CD4-positive, alpha-beta T cell treated with Interleukin-12 subunit alpha and Interleukin-12 subunit beta, for 1 hour (primary cell): ENCODE measurements at regions not wholly inside any gene's neighbourhood (a gene's known extent, or its start where the extent isn't known, plus 50 kb on each side); places are given as distances from the start of the nearest gene placed in this dataset.
"Not testable (repeated sequence)": the region's sequence is repeated elsewhere in the genome, so short reads cannot be mapped to it uniquely, and the experiment has no call there.

Source experiments
- DNase-seq: peaks from one replicate; pipeline ENCODE4 v3.0.0-alpha.2; 2020

GRCh38 chr7:118843456-118843855, 619.0 kb downstream of the ANKRD7 start:
- DNase-seq: no peak

DNA sequence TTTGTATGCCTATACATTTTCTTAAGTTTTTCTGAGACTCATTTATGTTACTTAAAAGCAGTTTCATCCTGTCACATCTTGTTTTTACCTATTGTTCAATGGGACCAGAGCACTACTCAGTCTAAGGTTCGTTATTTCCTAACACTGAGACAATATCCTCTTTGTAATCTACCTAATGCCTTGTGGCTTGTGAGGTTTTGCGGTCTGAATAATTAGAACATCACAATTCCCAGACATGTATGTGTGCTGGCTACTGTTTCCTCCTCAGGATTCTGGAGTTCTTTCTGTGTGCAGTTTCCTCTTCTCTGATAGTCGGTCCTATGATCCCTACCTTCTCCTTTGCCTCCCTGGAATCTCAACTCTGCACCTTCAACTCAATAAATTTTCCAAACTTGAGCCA, 620.2 kb downstream of the ANKRD7 start:
- no peak for DNase-seq

DNA sequence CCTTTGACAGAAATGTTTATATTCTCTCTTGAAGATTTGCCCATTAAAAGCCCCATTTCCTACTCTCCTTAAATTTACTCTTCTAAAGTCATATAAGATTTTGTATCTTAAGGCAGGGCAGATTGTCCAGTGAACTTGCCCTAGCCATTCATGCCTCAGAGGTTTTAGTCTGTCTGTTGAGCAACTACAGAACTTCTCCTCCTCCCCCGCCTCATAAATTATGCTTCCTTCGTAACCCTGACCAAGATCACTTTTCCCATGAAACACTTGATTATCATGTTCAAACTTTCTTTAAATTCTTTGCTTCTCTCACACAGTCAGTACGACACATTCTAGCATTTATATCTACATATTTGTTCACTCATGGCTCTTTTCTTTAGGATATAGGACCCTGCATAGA, 621.3 kb downstream of the ANKRD7 start:
- DNase-seq: no peak

- DNase-seq: no peak
Measured at GRCh38 chr7:118846977-118847376, 622.5 kb downstream of the ANKRD7 start.

- DNase-seq: no peak
Measured at GRCh38 chr7:118855290-118855689, 630.8 kb downstream of the ANKRD7 start.

- DNase-seq: no peak
Measured at GRCh38 chr7:118858651-118859149, 634.2 kb downstream of the ANKRD7 start.

GRCh38 chr7:118861581-118861980, 637.1 kb downstream of the ANKRD7 start:
- no peak for DNase-seq

DNA sequence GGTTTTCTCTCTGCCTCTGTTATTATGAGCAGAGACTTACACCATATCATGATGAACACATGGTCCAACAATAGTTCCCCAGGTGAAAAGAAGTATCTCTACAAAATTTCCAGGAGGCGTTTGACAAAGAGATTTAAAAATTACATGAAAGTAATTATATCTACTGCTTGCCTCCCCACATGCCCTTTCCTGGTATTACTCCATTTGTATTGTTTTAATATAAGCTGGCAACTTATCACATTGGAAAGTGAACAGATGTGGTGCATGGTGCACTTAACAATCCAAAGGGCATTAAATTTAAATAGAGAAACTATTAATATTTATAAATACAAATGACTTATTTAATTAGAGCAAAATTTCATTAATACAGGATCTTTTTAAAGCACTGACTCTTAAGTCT, 638.2 kb downstream of the ANKRD7 start:
- DNase-seq: no peak

GRCh38 chr7:118863966-118864365, 639.5 kb downstream of the ANKRD7 start:
- no peak for DNase-seq

DNA sequence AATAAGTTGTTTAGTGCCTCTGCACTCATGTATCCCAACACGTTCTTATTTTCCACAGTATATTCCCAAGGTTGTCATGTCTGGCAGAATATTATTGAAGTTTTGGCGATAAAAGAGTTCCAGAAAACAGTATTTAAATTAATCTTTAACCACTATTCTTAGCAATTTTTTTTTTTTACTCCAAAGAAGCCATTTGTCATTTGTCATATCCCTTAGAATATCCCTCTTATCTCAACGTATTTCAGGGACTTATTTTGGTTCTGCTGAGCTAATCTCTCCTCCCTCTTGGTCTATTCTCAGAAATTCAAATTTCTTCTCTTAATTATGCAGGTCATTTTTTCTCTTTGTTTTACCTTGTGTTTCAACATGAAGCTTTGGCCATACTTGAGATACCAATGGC, 643.4 kb downstream of the ANKRD7 start:
- DNase-seq: no peak

- not testable (repeated sequence) for DNase-seq
Measured at GRCh38 chr7:118869141-118869540, 644.6 kb downstream of the ANKRD7 start.

DNA sequence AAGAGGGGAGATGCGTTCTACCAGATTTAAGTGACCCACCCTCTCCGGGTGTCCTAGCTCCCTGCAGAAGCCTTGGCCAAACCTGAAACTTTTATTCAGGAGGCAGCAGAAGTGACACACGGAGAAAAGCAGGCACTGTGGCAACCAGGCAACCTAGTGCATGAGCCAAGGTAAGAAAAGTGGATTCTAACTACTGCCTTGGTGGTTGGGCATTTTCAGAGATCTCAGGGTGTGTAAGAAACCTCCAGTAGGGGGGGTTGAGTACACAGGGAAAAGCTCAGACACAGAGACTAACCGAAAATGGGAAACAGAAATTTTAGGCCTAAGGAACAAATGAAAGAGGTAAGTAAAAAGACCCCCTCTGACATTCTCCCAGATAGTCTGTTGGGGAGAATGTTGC, 645.7 kb downstream of the ANKRD7 start:
- no peak for DNase-seq

GRCh38 chr7:118872568-118872967, 648.1 kb downstream of the ANKRD7 start:
- DNase-seq: no peak

DNA sequence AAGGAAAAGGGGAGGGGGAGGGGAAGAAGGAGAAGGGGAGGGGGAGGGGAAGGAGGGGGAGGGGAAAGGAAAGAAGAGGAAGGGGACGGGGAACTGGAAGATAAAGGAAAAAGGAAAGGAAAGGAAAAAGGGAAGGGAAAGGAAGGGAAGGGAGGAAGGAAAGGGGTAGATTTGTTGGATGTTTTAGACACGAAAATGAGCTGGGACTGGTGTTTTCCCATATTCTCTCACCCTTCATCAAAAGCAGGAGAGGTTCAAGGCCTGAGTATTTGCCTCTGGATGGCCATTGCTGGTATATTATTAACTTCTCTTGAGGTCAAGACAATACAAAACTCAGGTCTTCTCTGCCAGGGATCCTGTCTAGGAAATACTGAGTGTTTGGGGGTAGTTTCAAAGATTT, 652.7 kb downstream of the ANKRD7 start:
- no peak for DNase-seq

DNA sequence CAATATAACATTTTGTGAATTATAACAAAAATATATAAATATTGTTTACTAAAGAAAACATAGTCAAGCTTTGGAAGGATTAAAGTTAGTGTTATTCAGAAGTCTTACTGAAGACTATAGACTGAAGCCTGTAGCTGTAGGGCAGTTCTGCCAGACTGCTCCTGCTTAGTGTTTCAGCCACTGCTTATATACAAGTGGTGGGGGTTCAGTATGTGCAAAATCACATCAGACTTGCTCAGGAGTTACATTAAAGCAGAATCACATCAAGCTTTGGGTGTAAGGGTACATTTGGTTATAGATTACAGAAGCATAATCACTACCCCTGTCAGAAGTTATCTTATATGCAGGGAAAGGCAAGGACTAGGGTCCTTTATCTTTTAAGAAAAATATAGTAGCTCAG, 653.8 kb downstream of the ANKRD7 start:
- no peak for DNase-seq

- no peak for DNase-seq
Measured at GRCh38 chr7:118898284-118898683, 673.8 kb downstream of the ANKRD7 start.

DNA sequence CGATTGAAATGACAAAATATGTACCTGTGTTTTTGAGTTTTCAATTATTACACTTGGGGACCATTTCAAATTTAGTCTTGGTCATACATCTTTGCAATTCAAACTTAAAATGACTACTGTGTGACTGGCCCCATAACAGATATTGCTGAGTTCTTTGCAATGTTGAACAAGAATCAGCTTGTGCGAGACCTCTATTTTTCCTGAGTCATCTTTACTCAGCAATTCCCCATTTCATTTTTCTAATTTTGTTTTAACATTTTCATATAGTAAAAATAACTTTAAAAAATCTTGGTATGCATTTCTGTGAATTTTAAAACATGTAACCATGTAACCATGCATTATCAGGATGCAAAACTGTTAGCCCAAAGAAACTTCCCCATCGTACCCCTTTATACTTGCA, 678.1 kb downstream of the ANKRD7 start:
- no peak for DNase-seq

DNA sequence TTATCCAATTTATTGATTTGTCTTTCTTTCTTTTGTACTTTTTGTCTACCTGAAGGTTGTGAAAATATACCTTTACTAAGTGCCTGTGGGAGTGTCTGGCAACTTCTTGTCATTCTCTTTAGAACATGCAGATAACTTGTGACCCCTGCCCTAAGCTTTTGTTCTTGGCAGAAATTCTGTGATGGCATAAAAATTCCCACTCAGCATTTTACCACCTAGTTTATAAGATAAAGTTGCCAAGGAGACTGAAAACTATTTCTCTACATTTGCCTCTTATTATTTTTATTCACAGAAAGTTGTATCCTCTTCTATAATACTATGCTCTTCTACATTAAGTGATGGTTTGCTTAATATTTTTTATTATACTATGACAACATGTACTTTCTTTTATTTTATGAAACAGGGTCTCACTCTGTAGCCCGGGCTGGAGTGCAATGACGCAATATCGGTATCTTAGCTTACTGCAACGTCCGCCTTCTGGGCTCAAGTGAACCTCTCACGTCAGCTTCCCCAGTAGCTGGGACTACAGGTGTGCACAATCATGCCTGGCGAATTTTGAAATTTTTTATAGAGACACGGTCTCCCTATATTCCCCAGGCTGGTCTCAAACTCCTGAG, 683.5 kb downstream of the ANKRD7 start:
- no peak for DNase-seq

DNA sequence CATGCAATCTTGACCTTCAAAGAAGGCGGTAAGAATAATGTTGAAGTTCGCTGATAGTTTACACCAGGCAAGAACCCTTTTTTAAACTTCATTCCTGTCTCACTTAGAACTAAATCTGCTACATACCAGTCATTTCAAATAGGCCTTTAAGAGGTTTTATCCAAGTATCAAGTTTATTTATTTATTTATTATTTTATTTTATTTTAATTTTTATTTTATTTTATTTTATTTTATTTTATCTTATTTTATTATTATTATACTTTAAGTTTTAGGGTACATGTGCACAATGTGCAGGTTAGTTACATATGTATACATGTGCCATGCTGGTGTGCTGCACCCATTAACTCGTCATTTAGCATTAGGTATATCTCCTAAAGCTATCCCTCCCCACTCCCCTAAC, 691.6 kb downstream of the ANKRD7 start:
- DNase-seq: not testable (repeated sequence)

- no peak for DNase-seq
Measured at GRCh38 chr7:118918556-118918955, 694.1 kb downstream of the ANKRD7 start.

DNA sequence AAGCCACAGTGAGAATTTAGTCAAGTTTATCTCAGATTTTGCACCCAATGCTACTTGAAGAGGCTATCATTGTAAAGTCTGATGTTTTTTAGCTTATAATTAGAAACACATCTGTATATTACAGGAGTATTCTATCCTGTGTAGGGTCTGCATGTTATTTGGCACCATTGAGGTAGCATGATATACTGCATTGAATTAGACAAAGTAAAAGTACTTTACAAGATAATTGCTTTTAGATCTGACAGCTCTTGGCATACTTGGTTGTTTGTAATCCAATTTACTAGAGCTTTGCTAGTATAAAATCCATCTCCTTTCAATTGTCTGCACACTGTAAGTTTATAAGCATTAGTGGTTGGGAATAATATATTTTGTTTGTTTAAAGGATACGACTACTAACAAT, 714.3 kb downstream of the ANKRD7 start:
- no peak for DNase-seq

GRCh38 chr7:118944271-118944670, 719.8 kb downstream of the ANKRD7 start:
- no peak for DNase-seq

DNA sequence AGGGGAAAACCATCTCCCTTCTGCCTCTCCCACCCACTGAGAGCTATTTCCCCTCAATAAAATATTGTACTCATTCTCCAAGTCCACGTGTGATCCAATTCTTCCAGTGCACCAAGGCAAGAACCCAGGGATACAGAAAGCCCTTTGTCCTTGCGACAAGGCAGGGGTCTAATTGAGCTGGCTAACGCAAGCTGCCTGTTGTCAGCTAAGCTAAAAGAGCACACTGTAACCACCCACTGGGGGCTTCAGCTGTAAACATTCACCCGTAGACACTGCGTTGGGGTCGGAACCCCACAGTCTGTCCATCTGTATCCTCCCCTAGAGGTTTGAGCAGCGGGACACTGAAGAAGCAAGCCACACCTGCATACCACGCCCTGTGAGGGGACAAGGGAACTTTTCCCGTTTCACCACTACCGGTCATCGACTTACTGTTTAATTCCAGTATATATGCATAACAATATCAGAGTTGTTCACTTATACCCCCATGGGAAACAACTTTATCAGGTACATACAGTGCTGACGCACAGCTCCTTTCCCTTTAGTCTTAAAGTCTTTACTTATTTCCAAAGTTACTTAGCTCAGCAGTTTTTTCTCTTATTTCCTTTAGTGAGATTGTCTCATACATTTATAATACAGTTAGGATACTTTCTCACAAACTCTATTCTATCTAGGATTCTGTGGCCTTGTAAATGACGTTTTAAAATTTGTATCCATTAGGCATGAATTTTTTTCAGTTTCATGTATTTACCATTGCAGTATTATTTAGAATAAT, 721.6 kb downstream of the ANKRD7 start:
- DNase-seq: no peak

GRCh38 chr7:118948508-118948907, 724.0 kb downstream of the ANKRD7 start:
- DNase-seq: no peak

GRCh38 chr7:118949031-118949430, 724.5 kb downstream of the ANKRD7 start:
- DNase-seq: no peak
